K562 (cell line): ENCODE measurements at regions not wholly inside any gene's neighbourhood (a gene's known extent, or its start where the extent isn't known, plus 50 kb on each side); places are given as distances from the start of the nearest gene placed in this dataset.

ENCODE experiments used
- ATAC-seq: fragments of 200-7000 bp; cut with Tn5 transposase; 3 replicates; pipeline ENCODE4 v1.9.1; 2020; ENCODE audit warnings: moderate library complexity
- BruUV-seq: library from RNA; stranded (reverse); fragments of 400-500 nt; replicated peaks from 2 replicates; lab custom pipeline; 2021; lab: Mats Ljungman, UMichigan
- CTCF ChIA-PET: fragments of 300-600 bp; formaldehyde crosslinking; extraction: SDS; loops from one replicate; lab custom pipeline; 2021; ENCODE audit warnings: low intra/inter-chr PET ratio; lab: Yijun Ruan, JAX
- POLR2A ChIA-PET: fragments of 300-600, 350-650 bp; sonication (Branson Sonifier 250); formaldehyde crosslinking; extraction: SDS; loops from one replicate; lab custom pipeline; 2021; ENCODE audit warnings: antibody characterized with exemption, inconsistent platforms; lab: Yijun Ruan, JAX
- DNase-seq, 4 experiments: peaks; one replicate each; pipeline versions ENCODE4 v3.0.0 to v3.0.0-alpha.2; 2011 to 2018; ENCODE audit warnings: low spot score in 3 of 4, mixed read lengths in 3 of 4; ENCODE audit errors: extremely low read depth in 1 of 4
- FAIRE-seq: peaks from 2 replicates; lab custom pipeline; 2011; peaks lifted over from hg19 to GRCh38; lab: Jason Lieb, UNC
- H2AFZ ChIP-seq: 2 replicates; pipeline ENCODE4 v1.6.0; 2011; ENCODE audit warnings: low read depth, low read length, control low read depth, inconsistent platforms
- H3K27ac ChIP-seq: fragments of 200-600 bp; 3 replicates; pipeline ENCODE4 v1.8.0; 2011; ENCODE audit warnings: low read depth, mild to moderate bottlenecking, control low read depth, inconsistent platforms, low read length, moderate library complexity, mixed read lengths; ENCODE audit errors: extremely low read depth
- H3K27me3 ChIP-seq, 2 experiments: fragments of 300-600 bp in 1 of 2; 2 replicates in 1 of 2; 3 replicates in 1 of 2; pipeline versions ENCODE4 v1.6.0 to v1.8.0; 2011; ENCODE audit warnings: inconsistent platforms in 2 of 2, low read length in 2 of 2, mild to moderate bottlenecking in 1 of 2, mixed read lengths in 1 of 2, moderate library complexity in 1 of 2; ENCODE audit not compliant: control insufficient read depth in 2 of 2, insufficient read depth in 2 of 2
- H3K36me3 ChIP-seq: fragments of 300-600 bp; 3 replicates; pipeline ENCODE4 v1.8.0; 2011; ENCODE audit warnings: mild to moderate bottlenecking, low read length, inconsistent platforms; ENCODE audit not compliant: control insufficient read depth, insufficient read depth
- H3K4me1 ChIP-seq, 2 experiments: fragments of 200-600 bp in 1 of 2; replicated peaks in 1 of 2; 2 replicates in 1 of 2; 3 replicates in 1 of 2; pipeline versions ENCODE4 v1.5.1 to v1.8.0; 2011; ENCODE audit warnings: inconsistent platforms in 2 of 2, low read length in 2 of 2, mild to moderate bottlenecking in 1 of 2, mixed read lengths in 1 of 2, moderate library complexity in 1 of 2; ENCODE audit not compliant: control insufficient read depth in 2 of 2, insufficient read depth in 2 of 2
- H3K4me2 ChIP-seq: 2 replicates; pipeline ENCODE4 v1.6.1; 2011; ENCODE audit warnings: low read length, control low read depth, inconsistent platforms, mixed read lengths; ENCODE audit not compliant: insufficient read depth
- H3K4me3 ChIP-seq: fragments of 200-600 bp; sonication (generic), shearing (Covaris generic); 2 replicates; pipeline ENCODE4 v1.5.1; 2016; ENCODE audit warnings: control low read depth, inconsistent platforms
- H3K79me2 ChIP-seq: fragments of 200-600 bp; 3 replicates; pipeline ENCODE4 v1.8.0; 2011; ENCODE audit warnings: low read length, inconsistent platforms; ENCODE audit not compliant: control insufficient read depth, insufficient read depth
- H3K9ac ChIP-seq, 2 experiments: 2 replicates each; pipeline versions ENCODE4 v1.6.0 to v1.6.1; 2011; ENCODE audit warnings: low read depth in 2 of 2, low read length in 2 of 2, control low read depth in 1 of 2, inconsistent platforms in 1 of 2, mild to moderate bottlenecking in 1 of 2, mixed read lengths in 1 of 2; ENCODE audit not compliant: insufficient read depth in 1 of 2
- H3K9me1 ChIP-seq: one replicate; pipeline ENCODE4 v1.6.0; 2011; ENCODE audit warnings: inconsistent platforms, mild to moderate bottlenecking, low read length, moderate library complexity; ENCODE audit not compliant: control insufficient read depth, insufficient read depth
- H3K9me3 ChIP-seq: replicated peaks from 2 replicates; pipeline ENCODE4 v1.5.1; 2011; ENCODE audit warnings: low read depth, low read length, inconsistent platforms; ENCODE audit not compliant: control insufficient read depth, insufficient read depth
- H4K20me1 ChIP-seq: replicated peaks from 2 replicates; pipeline ENCODE4 v1.6.1; 2011; ENCODE audit warnings: low read length, inconsistent platforms, mixed read lengths; ENCODE audit not compliant: control insufficient read depth, insufficient read depth
- GABPB2 ChIP-seq: fragments of 250-450 bp; sonication (Bioruptor Pico); conservative IDR thresholded peaks from 2 replicates; pipeline ENCODE4 v1.5.1; 2021; ENCODE audit warnings: mild to moderate bottlenecking
- RBM39 ChIP-seq: fragments of 200-400 bp; formaldehyde crosslinking; optimal IDR thresholded peaks from 2 replicates; pipeline ENCODE3; 2018; ENCODE audit warnings: low read depth, low read length
- SETDB1 ChIP-seq: IDR thresholded peaks from one replicate; pipeline ENCODE4 v1.6.1; 2012; ENCODE audit warnings: low read length, control low read depth, inconsistent platforms
- SMAD3 ChIP-seq: fragments of 450-650 bp; formaldehyde crosslinking; conservative IDR thresholded peaks from 2 replicates; pipeline ENCODE4 v1.4.0; 2020; ENCODE audit warnings: mild to moderate bottlenecking
- U2AF1 ChIP-seq: fragments of 200-400 bp; formaldehyde crosslinking; optimal IDR thresholded peaks from 2 replicates; pipeline ENCODE3; 2017; ENCODE audit warnings: mild to moderate bottlenecking, low read depth, low read length, moderate library complexity
- ZNF3 ChIP-seq: fragments of 250-450 bp; sonication (Bioruptor Pico); IDR thresholded peaks from 2 replicates; pipeline ENCODE4 v1.5.0; 2021; ENCODE audit warnings: mild to moderate bottlenecking, moderate library complexity
- ZNF717 ChIP-seq: fragments of 250-450 bp; sonication (Bioruptor Pico); IDR thresholded peaks from 2 replicates; pipeline ENCODE4 v1.5.0; 2021
- WGBS: fragments of 100-300 bp; shearing (Covaris generic); methylation state at CpG from one replicate; pipeline ENCODE4 v1.1.6; 2016; ENCODE audit warnings: low coverage, mixed read lengths; ENCODE audit not compliant: insufficient coverage; ENCODE audit errors: missing lambda C conversion rate; 5-methylcytosine and 5-hydroxymethylcytosine counted together
- in situ Hi-C: fragments of 300-500 bp; cut with MboI; formaldehyde crosslinking; loops from 4 replicates; pipeline ENCODE4 v1.15.0; 2018; ENCODE audit warnings: inconsistent platforms, mixed read lengths
- intact Hi-C: fragments of 100-400 bp; cut with micrococcal nuclease; formaldehyde crosslinking; loops from 2 replicates; pipeline ENCODE4 v1.14.2; 2022
- TF ChIP-seq, protein P1 (sequence below): fragments of 250-450 bp; sonication (Bioruptor Pico); IDR thresholded peaks from 2 replicates; pipeline ENCODE4 v1.5.0; 2020; ENCODE audit warnings: mild to moderate bottlenecking
- TF ChIP-seq, protein P2 (sequence below): fragments of 250-450 bp; sonication (Bioruptor Pico); IDR thresholded peaks from 2 replicates; pipeline ENCODE4 v1.8.0; 2021; ENCODE audit warnings: moderate library complexity, mild to moderate bottlenecking, inconsistent platforms
- TF ChIP-seq, protein P3 (sequence below): sonication (generic); formaldehyde crosslinking; IDR thresholded peaks from 2 replicates; pipeline ENCODE4 v1.9.0; 2022; ENCODE audit warnings: mild to moderate bottlenecking, missing genetic modification reagents
- TF ChIP-seq, protein P4 (sequence below): fragments of 450-650 bp; IDR thresholded peaks from 2 replicates; pipeline ENCODE4 v1.6.1; 2016; ENCODE audit warnings: low read depth
- TF ChIP-seq, protein P5 (sequence below): fragments of 250-450 bp; sonication (Bioruptor Pico); IDR thresholded peaks from 2 replicates; pipeline ENCODE4 v1.5.0; 2022; ENCODE audit warnings: mild to moderate bottlenecking

DNA sequence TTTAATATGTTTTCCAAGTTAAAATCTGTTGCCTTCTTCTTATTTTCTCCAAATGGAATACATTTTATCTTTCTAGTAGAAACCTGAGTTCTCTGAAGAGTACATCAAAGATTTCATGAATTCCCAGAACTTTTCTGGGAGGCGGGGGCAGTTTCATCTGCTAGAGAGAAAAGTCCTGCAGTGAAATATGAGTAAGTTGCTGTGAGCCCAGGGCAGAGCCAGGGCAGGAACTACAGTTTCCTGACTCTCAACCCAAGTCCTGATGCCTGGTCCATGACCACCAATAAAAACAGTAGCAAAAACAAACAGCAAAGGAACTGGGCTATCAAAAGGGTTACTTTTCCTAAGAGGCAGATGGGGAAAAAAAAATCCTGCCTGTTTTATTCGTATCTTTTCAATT, 239.4 kb upstream of the CTSO start:
- no peak overlapping the region for H2AFZ ChIP-seq
- in situ Hi-C loops (no loop called here), intact Hi-C loops (no loop called here)
- H3K9me1 ChIP-seq: no peaks in the 10 kb centered on the region
- BruUV-seq: no TSS peak
- H3K27me3 ChIP-seq: no peaks in the 10 kb centered on the region
- no peaks in the 10 kb centered on the region for H3K9me3 ChIP-seq
- H3K4me3 ChIP-seq: no peak overlapping the region
- H3K27ac ChIP-seq: no peak overlapping the region
- no peaks in the 10 kb centered on the region for H3K4me1 ChIP-seq
- H3K36me3 ChIP-seq: no peaks in the 10 kb centered on the region
- no peak overlapping the region for H3K4me2 ChIP-seq
- POLR2A ChIA-PET: no interaction called here
- 6% methylated on average over 2 of the region's 2 CpGs for WGBS
- H3K79me2 ChIP-seq: no peaks in the 10 kb centered on the region
- H4K20me1 ChIP-seq: no peaks in the 10 kb centered on the region
- DNase-seq (no peak), FAIRE-seq (no peak), ATAC-seq (no peak)
- no peak overlapping the region for H3K9ac ChIP-seq
- CTCF ChIA-PET: no interaction called here
- TF ChIP-seq, protein P1, sequence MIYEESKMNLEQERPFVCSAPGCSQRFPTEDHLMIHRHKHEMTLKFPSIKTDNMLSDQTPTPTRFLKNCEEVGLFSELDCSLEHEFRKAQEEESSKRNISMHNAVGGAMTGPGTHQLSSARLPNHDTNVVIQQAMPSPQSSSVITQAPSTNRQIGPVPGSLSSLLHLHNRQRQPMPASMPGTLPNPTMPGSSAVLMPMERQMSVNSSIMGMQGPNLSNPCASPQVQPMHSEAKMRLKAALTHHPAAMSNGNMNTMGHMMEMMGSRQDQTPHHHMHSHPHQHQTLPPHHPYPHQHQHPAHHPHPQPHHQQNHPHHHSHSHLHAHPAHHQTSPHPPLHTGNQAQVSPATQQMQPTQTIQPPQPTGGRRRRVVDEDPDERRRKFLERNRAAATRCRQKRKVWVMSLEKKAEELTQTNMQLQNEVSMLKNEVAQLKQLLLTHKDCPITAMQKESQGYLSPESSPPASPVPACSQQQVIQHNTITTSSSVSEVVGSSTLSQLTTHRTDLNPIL (CRISPR knock-in tag): no peak
- TF ChIP-seq GABPB2 (CRISPR knock-in tag): no peak
- TF ChIP-seq ZNF717 (CRISPR knock-in tag): no peak
- no peak for TF ChIP-seq RBM39
- TF ChIP-seq, protein P2, sequence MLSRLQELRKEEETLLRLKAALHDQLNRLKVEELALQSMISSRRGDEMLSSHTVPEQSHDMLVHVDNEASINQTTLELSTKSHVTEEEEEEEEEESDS: no peak
- no peak for TF ChIP-seq SETDB1
- no peak for TF ChIP-seq U2AF1
- no peak for TF ChIP-seq SMAD3 (CRISPR knock-in tag)
- no peak for TF ChIP-seq ZNF3
- TF ChIP-seq, protein P3, sequence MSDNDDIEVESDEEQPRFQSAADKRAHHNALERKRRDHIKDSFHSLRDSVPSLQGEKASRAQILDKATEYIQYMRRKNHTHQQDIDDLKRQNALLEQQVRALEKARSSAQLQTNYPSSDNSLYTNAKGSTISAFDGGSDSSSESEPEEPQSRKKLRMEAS: no peak
- TF ChIP-seq, protein P4, sequence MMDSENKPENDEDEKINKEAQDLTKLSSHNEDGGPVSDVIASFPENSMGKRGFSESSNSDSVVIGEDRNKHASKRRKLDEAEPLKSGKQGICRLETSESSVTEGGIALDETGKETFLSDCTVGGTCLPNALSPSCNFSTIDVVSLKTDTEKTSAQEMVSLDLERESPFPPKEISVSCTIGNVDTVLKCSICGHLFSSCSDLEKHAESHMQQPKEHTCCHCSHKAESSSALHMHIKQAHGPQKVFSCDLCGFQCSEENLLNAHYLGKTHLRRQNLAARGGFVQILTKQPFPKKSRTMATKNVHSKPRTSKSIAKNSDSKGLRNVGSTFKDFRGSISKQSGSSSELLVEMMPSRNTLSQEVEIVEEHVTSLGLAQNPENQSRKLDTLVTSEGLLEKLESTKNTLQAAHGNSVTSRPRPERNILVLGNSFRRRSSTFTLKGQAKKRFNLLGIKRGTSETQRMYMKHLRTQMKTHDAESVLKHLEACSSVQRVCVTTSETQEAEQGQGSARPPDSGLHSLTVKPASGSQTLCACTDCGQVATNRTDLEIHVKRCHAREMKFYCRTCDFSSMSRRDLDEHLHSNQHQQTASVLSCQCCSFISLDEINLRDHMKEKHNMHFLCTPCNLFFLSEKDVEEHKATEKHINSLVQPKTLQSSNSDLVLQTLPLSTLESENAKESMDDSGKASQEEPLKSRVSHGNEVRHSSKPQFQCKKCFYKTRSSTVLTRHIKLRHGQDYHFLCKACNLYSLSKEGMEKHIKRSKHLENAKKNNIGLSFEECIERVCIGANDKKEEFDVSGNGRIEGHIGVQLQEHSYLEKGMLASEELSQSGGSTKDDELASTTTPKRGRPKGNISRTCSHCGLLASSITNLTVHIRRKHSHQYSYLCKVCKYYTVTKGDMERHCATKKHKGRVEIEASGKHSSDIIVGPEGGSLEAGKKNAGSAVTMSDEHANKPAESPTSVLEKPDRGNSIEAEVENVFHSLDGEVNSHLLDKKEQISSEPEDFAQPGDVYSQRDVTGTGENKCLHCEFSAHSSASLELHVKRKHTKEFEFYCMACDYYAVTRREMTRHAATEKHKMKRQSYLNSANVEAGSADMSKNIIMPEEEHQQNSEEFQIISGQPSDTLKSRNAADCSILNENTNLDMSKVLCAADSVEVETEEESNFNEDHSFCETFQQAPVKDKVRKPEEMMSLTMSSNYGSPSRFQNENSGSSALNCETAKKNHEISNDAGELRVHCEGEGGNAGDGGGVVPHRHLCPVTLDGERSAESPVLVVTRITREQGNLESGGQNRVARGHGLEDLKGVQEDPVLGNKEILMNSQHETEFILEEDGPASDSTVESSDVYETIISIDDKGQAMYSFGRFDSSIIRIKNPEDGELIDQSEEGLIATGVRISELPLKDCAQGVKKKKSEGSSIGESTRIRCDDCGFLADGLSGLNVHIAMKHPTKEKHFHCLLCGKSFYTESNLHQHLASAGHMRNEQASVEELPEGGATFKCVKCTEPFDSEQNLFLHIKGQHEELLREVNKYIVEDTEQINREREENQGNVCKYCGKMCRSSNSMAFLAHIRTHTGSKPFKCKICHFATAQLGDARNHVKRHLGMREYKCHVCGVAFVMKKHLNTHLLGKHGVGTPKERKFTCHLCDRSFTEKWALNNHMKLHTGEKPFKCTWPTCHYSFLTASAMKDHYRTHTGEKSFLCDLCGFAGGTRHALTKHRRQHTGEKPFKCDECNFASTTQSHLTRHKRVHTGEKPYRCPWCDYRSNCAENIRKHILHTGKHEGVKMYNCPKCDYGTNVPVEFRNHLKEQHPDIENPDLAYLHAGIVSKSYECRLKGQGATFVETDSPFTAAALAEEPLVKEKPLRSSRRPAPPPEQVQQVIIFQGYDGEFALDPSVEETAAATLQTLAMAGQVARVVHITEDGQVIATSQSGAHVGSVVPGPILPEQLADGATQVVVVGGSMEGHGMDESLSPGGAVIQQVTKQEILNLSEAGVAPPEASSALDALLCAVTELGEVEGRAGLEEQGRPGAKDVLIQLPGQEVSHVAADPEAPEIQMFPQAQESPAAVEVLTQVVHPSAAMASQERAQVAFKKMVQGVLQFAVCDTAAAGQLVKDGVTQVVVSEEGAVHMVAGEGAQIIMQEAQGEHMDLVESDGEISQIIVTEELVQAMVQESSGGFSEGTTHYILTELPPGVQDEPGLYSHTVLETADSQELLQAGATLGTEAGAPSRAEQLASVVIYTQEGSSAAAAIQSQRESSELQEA: no peak
- TF ChIP-seq, protein P5, sequence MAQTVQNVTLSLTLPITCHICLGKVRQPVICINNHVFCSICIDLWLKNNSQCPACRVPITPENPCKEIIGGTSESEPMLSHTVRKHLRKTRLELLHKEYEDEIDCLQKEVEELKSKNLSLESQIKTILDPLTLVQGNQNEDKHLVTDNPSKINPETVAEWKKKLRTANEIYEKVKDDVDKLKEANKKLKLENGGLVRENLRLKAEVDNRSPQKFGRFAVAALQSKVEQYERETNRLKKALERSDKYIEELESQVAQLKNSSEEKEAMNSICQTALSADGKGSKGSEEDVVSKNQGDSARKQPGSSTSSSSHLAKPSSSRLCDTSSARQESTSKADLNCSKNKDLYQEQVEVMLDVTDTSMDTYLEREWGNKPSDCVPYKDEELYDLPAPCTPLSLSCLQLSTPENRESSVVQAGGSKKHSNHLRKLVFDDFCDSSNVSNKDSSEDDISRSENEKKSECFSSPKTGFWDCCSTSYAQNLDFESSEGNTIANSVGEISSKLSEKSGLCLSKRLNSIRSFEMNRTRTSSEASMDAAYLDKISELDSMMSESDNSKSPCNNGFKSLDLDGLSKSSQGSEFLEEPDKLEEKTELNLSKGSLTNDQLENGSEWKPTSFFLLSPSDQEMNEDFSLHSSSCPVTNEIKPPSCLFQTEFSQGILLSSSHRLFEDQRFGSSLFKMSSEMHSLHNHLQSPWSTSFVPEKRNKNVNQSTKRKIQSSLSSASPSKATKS (CRISPR knock-in tag): no peak
